HG02885 (cell line): ENCODE measurements at regions not wholly inside any gene's neighbourhood (a gene's known extent, or its start where the extent isn't known, plus 50 kb on each side); places are given as distances from the start of the nearest gene placed in this dataset.
"Not testable (repeated sequence)": the region's sequence is repeated elsewhere in the genome, so short reads cannot be mapped to it uniquely, and the experiment has no call there.

Experiments
- ATAC-seq: cut with Tn5 transposase; IDR thresholded peaks from one replicate; pipeline ENCODE4 v1.9.1; 2021; ENCODE audit warnings: mild to moderate bottlenecking; ENCODE audit not compliant: unreplicated experiment, poor library complexity

- ATAC-seq = not testable (repeated sequence)
These were observed 125.2 kb downstream of the UNC93B1 start for GRCh38 chr11:67878666-67879065.

- ATAC-seq = not testable (repeated sequence)
These were observed 126.6 kb downstream of the UNC93B1 start for GRCh38 chr11:67877316-67877715.

GRCh38 chr11:67873223-67873622 is 130.7 kb downstream of the UNC93B1 start:
- not testable (repeated sequence) for ATAC-seq

GRCh38 chr11:67871168-67871567 is 132.7 kb downstream of the UNC93B1 start:
- not testable (repeated sequence) for ATAC-seq

GRCh38 chr11:67862896-67863295 is 141.0 kb downstream of the UNC93B1 start:
- not testable (repeated sequence) for ATAC-seq

- not testable (repeated sequence) for ATAC-seq
These were observed 144.3 kb downstream of the UNC93B1 start for GRCh38 chr11:67859513-67860161.

- not testable (repeated sequence) for ATAC-seq
These were observed 153.2 kb downstream of the UNC93B1 start for GRCh38 chr11:67850747-67851146.

GRCh38 chr11:67849766-67850165 is 154.1 kb downstream of the UNC93B1 start:
- ATAC-seq = not testable (repeated sequence)

- ATAC-seq = not testable (repeated sequence)
These were observed 155.7 kb downstream of the UNC93B1 start for GRCh38 chr11:67847896-67848875.

GRCh38 chr11:67846303-67846702 is 157.6 kb downstream of the UNC93B1 start:
- ATAC-seq = not testable (repeated sequence)

- ATAC-seq = not testable (repeated sequence)
These were observed 158.6 kb downstream of the UNC93B1 start for GRCh38 chr11:67845296-67845695.

- ATAC-seq = not testable (repeated sequence)
These were observed 163.3 kb downstream of the UNC93B1 start for GRCh38 chr11:67840599-67840998.

- not testable (repeated sequence) for ATAC-seq
These were observed 155.7 kb upstream of the ALDH3B2 start for GRCh38 chr11:67830152-67830551.

GRCh38 chr11:67826951-67827296 is 152.5 kb upstream of the ALDH3B2 start:
- ATAC-seq = not testable (repeated sequence)

- ATAC-seq = not testable (repeated sequence)
These were observed 151.9 kb upstream of the ALDH3B2 start for GRCh38 chr11:67826028-67826950.

- ATAC-seq = not testable (repeated sequence)
These were observed 150.4 kb upstream of the ALDH3B2 start for GRCh38 chr11:67824861-67825260.

- no peak for ATAC-seq
These were observed 145.7 kb upstream of the ALDH3B2 start for GRCh38 chr11:67820081-67820480.

- ATAC-seq = not testable (repeated sequence)
These were observed 143.1 kb upstream of the ALDH3B2 start for GRCh38 chr11:67817558-67817957.

GRCh38 chr11:67809301-67809700 is 134.9 kb upstream of the ALDH3B2 start:
- ATAC-seq = not testable (repeated sequence)

GRCh38 chr11:67807896-67808295 is 133.5 kb upstream of the ALDH3B2 start:
- not testable (repeated sequence) for ATAC-seq
